ENCODE measurements at regions not wholly inside any gene's neighbourhood (a gene's known extent, or its start where the extent isn't known, plus 50 kb on each side); places are given as distances from the start of the nearest gene placed in this dataset.

GRCh38 chr4:187603093-187604025 lies 392.2 kb upstream of the ZFP42 start:
- DNase-seq (ENCODE audit: low spot score) = no peak
- no peaks in the 10 kb centered on the region for H3K27me3 ChIP-seq
- no peak overlapping the region for H3K4me3 Mint-ChIP-seq
- no peak overlapping the region for H3K4me3 ChIP-seq
- H3K4me2 ChIP-seq = no peak overlapping the region
- H3K79me2 ChIP-seq (ENCODE audit: low read depth) = no peaks in the 10 kb centered on the region
- no peaks in the 10 kb centered on the region for H4K20me1 ChIP-seq (ENCODE audit: low read depth)
- no peaks in the 10 kb centered on the region for H3K9me3 Mint-ChIP-seq
- no peaks in the 10 kb centered on the region for H3K4me1 ChIP-seq
- peaks cover 4% of the 10 kb centered on the region for H3K27me3 Mint-ChIP-seq (ENCODE audit: insufficient read depth, low read depth)
- H3K4me1 Mint-ChIP-seq = peaks cover 6% of the 10 kb centered on the region
- no peak for TF ChIP-seq CTCF (IDR thresholded peaks at IDR 0.05)
- no peak for TF ChIP-seq EZH2 (IDR thresholded peaks at IDR 0.05)
- TF ChIP-seq EZH2phosphoT487 (IDR thresholded peaks at IDR 0.05) = no peak
- H3K27ac ChIP-seq = no peak overlapping the region
- H3K27ac Mint-ChIP-seq = no peak overlapping the region
- H3K9me3 ChIP-seq (ENCODE audit: low read depth) = no peaks in the 10 kb centered on the region
- no peak overlapping the region for H2AFZ ChIP-seq (replicated peaks)
- no peaks in the 10 kb centered on the region for H3K36me3 ChIP-seq
- H3F3A ChIP-seq (ENCODE audit: low read depth) = no peaks in the 10 kb centered on the region
- no peak overlapping the region for H3K9ac ChIP-seq
- H3K36me3 Mint-ChIP-seq = peaks cover 2% of the 10 kb centered on the region

- Histone ChIP-seq H3K9ac (no peak overlapping the region), H4K20me1 (ENCODE audit: low read depth) (no peaks in the 10 kb centered on the region), H3K9me3 (ENCODE audit: low read depth) (no peaks in the 10 kb centered on the region), H3K79me2 (ENCODE audit: low read depth) (no peaks in the 10 kb centered on the region), H3K27ac (no peak overlapping the region), H2AFZ (replicated peaks) (peak overlapping the region; percentile 60), H3K4me2 (no peak overlapping the region), H3F3A (ENCODE audit: low read depth) (no peaks in the 10 kb centered on the region), H3K4me3 (no peak overlapping the region), H3K27me3 (no peaks in the 10 kb centered on the region), H3K36me3 (no peaks in the 10 kb centered on the region), H3K4me1 (no peaks in the 10 kb centered on the region)
- Mint-ChIP-seq H3K27ac (no peak overlapping the region), H3K4me1 (peaks cover 6% of the 10 kb centered on the region), H3K36me3 (peaks cover 2% of the 10 kb centered on the region), H3K4me3 (no peak overlapping the region), H3K9me3 (no peaks in the 10 kb centered on the region), H3K27me3 (ENCODE audit: insufficient read depth, low read depth) (peaks cover 2% of the 10 kb centered on the region)
- TF ChIP-seq EZH2 (IDR thresholded peaks at IDR 0.05) = no peak
- no peak for TF ChIP-seq EZH2phosphoT487 (IDR thresholded peaks at IDR 0.05)
- TF ChIP-seq CTCF (IDR thresholded peaks at IDR 0.05) = no peak
- DNase-seq (ENCODE audit: low spot score) = no peak
Observed at GRCh38 chr4:187604984-187605383, 390.6 kb upstream of the ZFP42 start.

- TF ChIP-seq CTCF (IDR thresholded peaks at IDR 0.05) = peak; percentile 96
- no peak for TF ChIP-seq EZH2 (IDR thresholded peaks at IDR 0.05)
- no peak for TF ChIP-seq EZH2phosphoT487 (IDR thresholded peaks at IDR 0.05)
- H3K4me1 ChIP-seq = no peaks in the 10 kb centered on the region
Observed at GRCh38 chr4:187606581-187606980, 389.0 kb upstream of the ZFP42 start.

More at GRCh38 chr4:187606581-187606980, 389.0 kb upstream of the ZFP42 start:
- H3K36me3 ChIP-seq = no peaks in the 10 kb centered on the region
- H3F3A ChIP-seq (ENCODE audit: low read depth) = no peaks in the 10 kb centered on the region
- H4K20me1 ChIP-seq (ENCODE audit: low read depth) = no peaks in the 10 kb centered on the region
- no peaks in the 10 kb centered on the region for H3K9me3 ChIP-seq (ENCODE audit: low read depth)
- Mint-ChIP-seq H3K4me3 (no peak overlapping the region), H3K27ac (no peak overlapping the region), H3K9me3 (no peaks in the 10 kb centered on the region), H3K4me1 (peaks cover 6% of the 10 kb centered on the region), H3K36me3 (peaks cover 2% of the 10 kb centered on the region), H3K27me3 (ENCODE audit: insufficient read depth, low read depth) (peaks cover 2% of the 10 kb centered on the region)
- H3K9ac ChIP-seq = no peak overlapping the region
- H2AFZ ChIP-seq (replicated peaks) = no peak overlapping the region
- H3K4me2 ChIP-seq = no peak overlapping the region
- H3K4me3 ChIP-seq = no peak overlapping the region
- no peaks in the 10 kb centered on the region for H3K79me2 ChIP-seq (ENCODE audit: low read depth)
- no peaks in the 10 kb centered on the region for H3K27me3 ChIP-seq
- H3K27ac ChIP-seq = no peak overlapping the region
- DNase-seq (ENCODE audit: low spot score) = peak; percentile 73

Data from neural progenitor cell (in vitro differentiated cells).